ENCODE measurements at regions not wholly inside any gene's neighbourhood (a gene's known extent, or its start where the extent isn't known, plus 50 kb on each side); places are given as distances from the start of the nearest gene placed in this dataset.
A peak's percentile ranks its signal among the peaks of the same experiment; 100 is the strongest.

GRCh38 chr6:134510142-134510541, 192.2 kb upstream of the SGK1 start:
- Mint-ChIP-seq H3K4me1 (peaks cover 5% of the 10 kb centered on the region), H3K27ac (no peak overlapping the region), H3K9me3 (no peaks in the 10 kb centered on the region), H3K27me3 (ENCODE audit: low read depth) (no peaks in the 10 kb centered on the region), H3K36me3 (ENCODE audit: low read depth) (no peaks in the 10 kb centered on the region), H3K4me3 (no peak overlapping the region)
- no peak for TF ChIP-seq CTCF (IDR thresholded peaks at IDR 0.05; ENCODE audit: unreplicated experiment in 3 of 3)

- Mint-ChIP-seq H3K27me3 (ENCODE audit: low read depth) (no peaks in the 10 kb centered on the region), H3K4me3 (no peak overlapping the region)
These were observed 191.1 kb upstream of the SGK1 start for GRCh38 chr6:134508862-134509498.

GRCh38 chr6:134506162-134506561, 188.2 kb upstream of the SGK1 start:
- Mint-ChIP-seq H3K36me3 (ENCODE audit: low read depth) (no peaks in the 10 kb centered on the region), H3K4me1 (peaks cover 5% of the 10 kb centered on the region), H3K4me3 (no peak overlapping the region), H3K27me3 (ENCODE audit: low read depth) (peaks cover 9% of the 10 kb centered on the region), H3K27ac (no peak overlapping the region), H3K9me3 (no peaks in the 10 kb centered on the region)
- no peak for TF ChIP-seq CTCF (IDR thresholded peaks at IDR 0.05; ENCODE audit: unreplicated experiment in 3 of 3)

More at GRCh38 chr6:134508862-134509498, 191.1 kb upstream of the SGK1 start:
- Mint-ChIP-seq H3K27ac (no peak overlapping the region), H3K4me1 (no peaks in the 10 kb centered on the region), H3K36me3 (ENCODE audit: low read depth) (no peaks in the 10 kb centered on the region), H3K9me3 (no peaks in the 10 kb centered on the region)
- TF ChIP-seq CTCF (IDR thresholded peaks at IDR 0.05; ENCODE audit: unreplicated experiment in 3 of 3), result no peak

- no peaks in the 10 kb centered on the region for H3K9me3 Mint-ChIP-seq
- H3K27me3 Mint-ChIP-seq (ENCODE audit: low read depth), result peaks cover 9% of the 10 kb centered on the region
- TF ChIP-seq CTCF (IDR thresholded peaks at IDR 0.05; ENCODE audit: unreplicated experiment in 3 of 3), result no peak
- peaks cover 5% of the 10 kb centered on the region for H3K4me1 Mint-ChIP-seq
- H3K4me3 Mint-ChIP-seq, result no peak overlapping the region
- H3K36me3 Mint-ChIP-seq (ENCODE audit: low read depth), result no peaks in the 10 kb centered on the region
- H3K27ac Mint-ChIP-seq, result no peak overlapping the region
These were observed 185.8 kb upstream of the SGK1 start for GRCh38 chr6:134503585-134504281.

DNA sequence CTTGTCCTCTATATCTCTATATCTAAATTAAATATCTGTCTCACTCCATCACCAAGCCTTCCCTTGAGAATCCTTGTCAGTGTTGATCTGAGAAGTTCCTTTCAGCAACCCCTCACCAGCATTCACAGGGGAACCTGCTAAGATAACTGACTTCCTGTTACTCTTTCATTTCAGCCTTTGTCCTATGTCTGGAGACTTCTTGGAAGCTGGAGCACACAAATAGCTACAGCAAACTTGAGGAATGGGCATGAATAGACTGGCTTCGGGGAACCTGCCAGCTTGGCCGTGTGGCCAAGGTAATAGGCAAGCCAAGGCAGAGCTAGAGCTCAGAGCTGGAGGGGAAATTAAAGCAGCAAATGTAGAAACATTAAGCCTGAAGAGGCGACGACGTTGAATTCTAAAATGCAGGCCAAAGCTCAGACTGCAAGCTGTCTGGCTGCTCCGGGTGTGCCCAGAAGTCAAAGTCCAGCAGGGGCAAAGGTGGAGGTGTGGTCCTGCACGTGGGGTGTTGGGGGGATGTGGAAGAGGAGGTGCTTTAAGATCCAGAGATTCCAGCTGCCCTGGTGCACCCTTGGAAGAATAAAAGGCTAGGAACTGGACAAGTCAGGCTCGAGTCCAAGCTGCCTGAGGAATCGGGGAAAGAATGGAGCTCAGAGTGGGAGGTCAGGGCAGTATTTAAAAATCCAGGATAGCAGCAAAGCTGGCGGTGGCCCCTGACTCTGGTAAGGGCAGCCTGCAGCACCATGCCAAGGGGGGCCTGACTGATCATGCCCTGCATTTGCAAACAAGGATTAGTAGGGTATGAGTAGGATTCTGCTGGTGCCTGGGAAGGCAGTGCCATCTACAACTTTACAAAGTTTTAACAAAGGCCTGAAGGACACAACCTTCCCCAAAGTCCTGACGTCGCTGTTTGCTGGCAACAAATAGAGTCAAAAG, 185.0 kb upstream of the SGK1 start:
- no peaks in the 10 kb centered on the region for H3K36me3 Mint-ChIP-seq (ENCODE audit: low read depth)
- peaks cover 5% of the 10 kb centered on the region for H3K4me1 Mint-ChIP-seq
- peaks cover 9% of the 10 kb centered on the region for H3K27me3 Mint-ChIP-seq (ENCODE audit: low read depth)
- H3K4me3 Mint-ChIP-seq, result no peak overlapping the region
- H3K27ac Mint-ChIP-seq, result peak overlapping the region; percentile 78 to 88 (median 87)
- TF ChIP-seq CTCF (IDR thresholded peaks at IDR 0.05; ENCODE audit: unreplicated experiment in 3 of 3), result no peak
- H3K9me3 Mint-ChIP-seq, result no peaks in the 10 kb centered on the region
